Fibroblast of skin of back (primary cell): ENCODE measurements at regions not wholly inside any gene's neighbourhood (a gene's known extent, or its start where the extent isn't known, plus 50 kb on each side); places are given as distances from the start of the nearest gene placed in this dataset.
"Not testable (repeated sequence)": the region's sequence is repeated elsewhere in the genome, so short reads cannot be mapped to it uniquely, and the experiment has no call there.

ENCODE experiments used
- DNase-seq: peaks from one replicate; pipeline ENCODE4 v3.0.0-alpha.2; 2013

- DNase-seq: peak; percentile 82
Measured at GRCh38 chr16:73949574-73950320, 346.9 kb upstream of the PSMD7 start.

DNA sequence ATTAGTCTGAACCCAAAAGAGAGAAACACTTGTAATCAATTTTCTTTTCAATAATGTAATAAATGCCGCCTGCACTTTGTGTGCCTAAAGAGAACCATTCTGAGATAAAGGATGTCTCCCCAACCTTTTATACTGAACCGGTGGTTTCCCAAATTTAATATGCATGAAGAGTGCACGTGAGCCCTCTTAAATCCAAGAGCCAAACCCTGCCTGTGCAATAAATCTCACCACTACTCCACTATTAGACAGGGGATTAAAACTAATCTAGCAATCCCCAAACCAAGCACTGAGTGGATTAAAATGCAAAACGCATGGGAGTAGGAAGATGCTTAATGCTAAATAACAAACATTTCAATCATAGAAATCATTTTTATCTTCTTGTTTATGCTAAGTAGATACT is 351.0 kb upstream of the PSMD7 start:
- DNase-seq: no peak

GRCh38 chr16:73943184-73943583 is 353.4 kb upstream of the PSMD7 start:
- not testable (repeated sequence) for DNase-seq

DNA sequence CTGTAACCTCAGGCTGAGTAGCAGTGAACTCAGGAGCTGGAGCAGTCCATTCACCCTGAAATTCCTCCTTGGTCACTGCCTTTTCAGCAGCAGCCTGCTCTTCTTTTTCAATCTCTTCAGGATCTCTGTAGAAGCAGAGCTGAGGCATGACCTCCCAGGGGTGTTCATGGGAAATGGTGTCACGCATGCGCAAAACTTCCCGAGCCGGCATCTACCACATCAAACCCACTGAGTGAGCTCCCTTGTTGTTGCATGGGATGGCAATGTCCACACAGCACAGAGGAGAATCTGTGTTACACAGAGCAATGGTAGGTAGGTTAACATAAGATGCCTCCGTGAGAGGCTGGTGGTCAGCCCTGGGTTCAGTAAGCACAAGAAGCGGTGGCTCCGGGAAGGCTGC is 355.8 kb upstream of the PSMD7 start:
- not testable (repeated sequence) for DNase-seq

- no peak for DNase-seq
Measured at GRCh38 chr16:73923951-73924350, 372.7 kb upstream of the PSMD7 start.

DNA sequence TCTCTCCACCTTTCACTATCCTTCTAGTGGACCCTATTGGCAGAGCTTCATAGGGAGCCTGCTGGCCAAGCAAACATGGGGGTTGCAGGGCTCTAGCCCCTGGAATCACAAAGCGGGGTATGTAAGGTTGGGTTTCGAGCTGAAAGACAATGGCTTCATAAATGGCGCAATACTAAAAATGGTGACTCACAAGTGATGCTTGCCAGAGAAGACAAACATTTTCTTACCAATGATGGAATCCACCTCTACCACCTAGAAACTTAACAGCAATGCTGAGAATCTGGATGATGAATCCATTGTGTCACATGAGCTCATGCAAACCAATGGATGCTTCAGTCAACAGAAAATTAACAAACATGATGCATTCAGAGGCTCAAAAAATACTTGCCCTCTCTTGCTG is 375.3 kb upstream of the PSMD7 start:
- no peak for DNase-seq

DNA sequence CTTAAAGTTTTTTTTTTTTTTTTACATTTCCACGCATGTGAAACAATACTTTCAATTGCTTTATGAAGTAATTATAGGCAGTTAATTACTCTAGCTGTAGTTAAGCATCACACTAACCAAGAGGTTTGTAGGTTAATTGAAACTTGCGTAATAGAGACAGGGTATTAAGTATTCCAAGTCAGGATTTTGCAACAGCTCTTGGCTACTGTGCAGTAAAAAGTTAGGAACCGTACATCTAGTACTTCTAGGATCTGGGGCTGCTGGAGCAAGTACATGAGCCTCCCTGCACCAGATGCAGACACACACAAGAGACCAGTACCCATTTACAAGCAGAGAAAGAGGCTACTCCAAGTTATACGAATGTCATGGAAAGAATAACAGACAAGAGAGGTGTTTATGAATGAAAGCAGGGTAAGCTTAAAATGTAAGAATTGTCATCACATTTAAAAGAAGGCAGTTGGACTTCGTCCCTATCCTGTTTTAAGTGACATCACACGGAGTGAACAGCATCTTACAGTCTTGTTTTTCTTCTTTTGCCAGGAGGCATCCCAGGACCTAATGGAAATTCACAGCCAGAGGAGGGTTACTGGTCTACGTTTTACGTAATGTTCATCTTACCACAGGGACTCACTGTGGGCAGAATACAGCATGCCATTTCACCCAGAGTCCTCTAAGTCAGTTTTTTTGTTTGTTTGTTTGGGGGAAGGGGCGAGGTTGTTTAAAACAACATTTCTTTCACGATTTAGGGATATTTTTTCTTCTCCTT is 379.6 kb upstream of the PSMD7 start:
- DNase-seq: no peak

DNA sequence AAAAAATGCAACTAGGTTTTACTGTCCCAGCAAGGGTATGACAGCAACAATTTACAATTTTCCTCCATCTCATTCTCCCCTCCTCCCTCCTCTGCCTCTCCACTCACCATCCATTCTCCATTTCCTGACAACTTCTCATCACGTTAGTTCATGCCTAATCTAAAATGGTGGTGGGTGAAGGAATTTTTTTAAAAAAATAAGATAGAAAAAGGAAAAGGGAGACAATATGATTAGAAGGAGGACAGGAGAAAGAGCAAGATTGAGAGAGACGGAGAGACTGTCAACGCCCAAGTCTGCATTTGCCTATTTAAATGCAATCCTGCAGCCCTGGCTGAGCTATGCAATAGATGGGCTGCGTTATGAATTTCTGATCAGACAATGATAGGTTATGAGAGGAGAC is 380.7 kb upstream of the PSMD7 start:
- no peak for DNase-seq

GRCh38 chr16:73915140-73915539 is 381.5 kb upstream of the PSMD7 start:
- peak; percentile 7 for DNase-seq

DNA sequence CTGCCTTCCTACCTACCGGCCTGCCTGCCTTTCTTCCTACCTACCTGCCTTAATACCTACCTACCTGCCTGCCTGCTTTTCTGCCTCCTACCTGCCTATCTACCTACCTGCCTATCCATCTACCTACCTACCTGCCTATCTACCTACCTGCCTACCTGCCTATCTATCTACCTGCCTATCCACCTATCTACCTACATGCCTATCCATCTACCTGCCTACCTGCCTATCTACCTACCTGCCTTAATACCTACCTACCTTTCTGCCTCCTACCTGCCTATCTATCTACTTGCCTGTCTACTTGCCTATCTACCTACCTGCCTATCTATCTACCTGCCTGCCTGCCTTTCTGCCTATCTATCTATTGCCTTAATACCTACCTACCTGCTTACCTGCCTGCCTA is 383.8 kb upstream of the PSMD7 start:
- DNase-seq: no peak

GRCh38 chr16:73912281-73912680 is 384.3 kb upstream of the PSMD7 start:
- DNase-seq: no peak

DNA sequence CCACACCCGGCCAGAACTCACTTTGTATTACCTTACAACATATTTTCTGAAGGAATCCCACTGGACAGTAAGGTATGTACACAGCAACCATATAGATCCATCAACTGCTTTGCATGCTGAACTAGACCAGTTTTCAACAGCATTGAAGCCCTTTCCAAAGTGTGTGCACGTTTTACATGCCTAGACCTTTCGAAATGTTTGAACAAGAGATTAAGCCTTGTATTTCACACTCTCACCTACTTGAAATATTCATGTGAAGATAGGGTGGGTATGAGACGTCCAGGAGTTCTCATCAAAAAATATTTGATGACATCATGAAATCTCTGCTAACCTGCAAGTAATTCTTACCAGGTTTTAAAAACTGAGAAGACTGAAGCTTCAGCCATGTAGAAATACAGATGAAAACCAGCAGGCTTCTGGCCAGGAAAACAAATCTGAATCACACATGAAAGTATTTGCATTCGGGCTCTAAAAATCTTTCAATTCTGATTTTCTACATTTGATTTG is 387.0 kb upstream of the PSMD7 start:
- DNase-seq: no peak

GRCh38 chr16:73891129-73891542 is 405.5 kb upstream of the PSMD7 start:
- DNase-seq: no peak

DNA sequence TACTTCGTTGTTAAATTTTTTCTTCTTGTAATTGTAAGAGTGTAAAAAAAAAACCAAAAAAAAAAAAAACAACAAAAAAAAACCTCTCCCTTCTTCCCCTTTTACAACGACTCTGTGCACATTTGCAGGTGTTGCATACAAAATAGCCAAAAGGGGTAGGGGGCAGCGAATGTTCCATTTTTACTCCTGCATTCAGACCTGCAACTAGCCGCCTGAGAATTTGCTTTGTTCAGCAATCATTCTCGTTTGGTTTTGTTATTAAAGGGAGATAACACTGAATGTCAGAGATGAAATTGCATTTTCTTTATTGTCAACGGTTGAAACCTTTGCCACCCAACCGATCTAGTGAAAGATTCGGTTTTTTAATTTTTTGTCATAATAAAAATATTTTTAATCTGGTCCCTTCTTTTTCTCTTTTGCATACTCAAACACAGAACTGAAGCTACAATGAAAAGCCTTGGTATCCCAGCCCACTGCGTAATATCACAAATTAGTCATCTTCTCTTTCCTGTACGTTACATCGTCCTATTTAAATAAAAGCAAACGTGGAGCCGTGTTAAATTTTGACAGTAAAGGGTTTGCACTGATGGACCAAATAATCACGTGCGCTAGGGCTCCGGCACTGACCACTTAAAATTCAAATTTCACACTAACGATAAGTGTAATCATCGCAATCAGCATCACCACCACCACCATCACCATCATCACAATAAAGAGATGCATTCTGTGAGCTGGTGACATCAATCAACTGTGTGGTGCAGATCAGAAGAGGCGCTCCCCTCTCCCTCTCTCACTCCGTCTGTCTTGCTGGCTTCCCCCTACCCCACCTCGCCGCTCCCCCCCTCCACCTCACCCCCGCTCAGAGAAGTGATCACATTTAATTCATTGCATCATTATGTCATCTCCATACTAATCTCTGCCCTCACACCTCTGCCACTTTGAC is 406.2 kb upstream of the PSMD7 start:
- no peak for DNase-seq

GRCh38 chr16:73888840-73889490 is 407.6 kb upstream of the PSMD7 start:
- no peak for DNase-seq

- no peak for DNase-seq
Measured at GRCh38 chr16:73887911-73888310, 408.7 kb upstream of the PSMD7 start.

DNA sequence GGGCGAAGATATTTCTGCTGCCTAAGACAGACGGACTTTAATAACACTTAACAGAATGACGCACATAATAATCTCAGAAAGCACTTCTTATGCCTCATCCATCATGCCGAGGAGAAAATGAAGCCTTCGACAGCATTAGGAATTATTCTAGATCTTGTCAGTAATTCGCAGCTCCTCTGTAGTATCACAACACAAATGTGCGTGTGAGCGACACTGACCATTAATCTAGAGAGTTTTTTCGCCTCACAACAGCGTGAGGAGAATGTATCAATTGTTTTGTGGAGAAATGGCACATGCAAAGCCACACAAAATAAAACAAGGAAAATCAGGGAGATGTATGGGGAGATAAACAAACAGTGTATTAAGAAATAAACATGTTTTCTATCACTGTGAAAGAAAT is 410.2 kb upstream of the PSMD7 start:
- DNase-seq: no peak

DNA sequence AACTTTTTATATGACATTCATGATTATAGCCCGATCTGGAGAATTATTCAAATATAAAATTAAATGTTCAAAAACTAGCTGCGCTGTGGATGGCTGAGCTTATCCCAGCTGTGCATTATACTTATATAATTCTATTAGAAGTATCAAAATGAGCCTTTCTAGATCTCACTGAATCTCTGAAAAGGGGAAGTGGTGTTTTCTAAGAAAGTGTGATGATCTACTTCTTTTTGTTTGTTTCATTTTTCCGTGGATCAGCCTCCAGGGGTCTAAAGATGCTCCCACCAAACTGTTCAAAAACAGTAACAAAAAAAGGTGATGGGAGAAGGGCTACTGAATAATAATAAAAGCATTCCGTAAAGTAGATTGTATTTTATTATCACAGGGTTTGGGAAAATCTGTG is 411.3 kb upstream of the PSMD7 start:
- DNase-seq: no peak

- DNase-seq: no peak
Measured at GRCh38 chr16:73883841-73884240, 412.8 kb upstream of the PSMD7 start.

- DNase-seq: no peak
Measured at GRCh38 chr16:73883126-73883525, 413.5 kb upstream of the PSMD7 start.

- no peak for DNase-seq
Measured at GRCh38 chr16:73882651-73883050, 414.0 kb upstream of the PSMD7 start.

DNA sequence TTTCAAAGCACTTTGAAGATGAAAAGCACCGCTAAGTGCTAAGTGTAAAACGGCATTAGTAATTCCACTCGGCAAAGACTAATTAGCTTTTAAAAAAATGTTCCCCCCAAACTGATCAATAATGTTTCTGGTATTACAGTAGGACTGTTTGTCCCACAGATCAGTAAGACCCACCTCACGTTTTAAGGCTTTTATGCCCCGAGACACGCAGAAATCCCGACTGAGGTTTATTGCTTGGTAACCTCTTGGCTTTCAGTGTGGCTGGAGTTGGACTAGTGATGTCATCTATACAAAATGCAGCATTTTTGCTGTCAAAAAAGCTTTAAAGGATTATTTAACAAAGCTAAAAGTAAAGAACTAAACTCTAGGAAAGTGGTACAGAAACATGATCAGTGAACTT is 414.6 kb upstream of the PSMD7 start:
- no peak for DNase-seq
